Peyer's patch (tissue), 4 donors: ENCODE measurements at regions not wholly inside any gene's neighbourhood (a gene's known extent, or its start where the extent isn't known, plus 50 kb on each side); places are given as distances from the start of the nearest gene placed in this dataset.

Source experiments
- CTCF ChIP-seq, 6 experiments: fragments of 450-650 bp in 4 of 6; fragments of 200-600 bp in 2 of 6; sonication (generic) in 1 of 6; IDR thresholded peaks; one replicate each; pipeline ENCODE4 v1.5.1; 2017 to 2019; ENCODE audit warnings: antibody characterized with exemption in 6 of 6, mild to moderate bottlenecking in 3 of 6, moderate library complexity in 1 of 6
- POLR2A ChIP-seq, 2 donors: fragments of 450-650 bp; IDR thresholded peaks; one replicate each; pipeline ENCODE4 v1.5.1; 2017; ENCODE audit warnings: antibody characterized with exemption in 2 of 2, mild to moderate bottlenecking in 2 of 2, moderate library complexity in 2 of 2

GRCh38 chr9:89970701-89971100 is 365.9 kb downstream of the GADD45G start:
- TF ChIP-seq CTCF (IDR thresholded peaks at IDR 0.05) (no peak), POLR2A (IDR thresholded peaks at IDR 0.05) (no peak)
